MCF 10A (cell line): ENCODE measurements at regions not wholly inside any gene's neighbourhood (a gene's known extent, or its start where the extent isn't known, plus 50 kb on each side); places are given as distances from the start of the nearest gene placed in this dataset.

Source experiments
- BruUV-seq: library from RNA; stranded (reverse); fragments of 400-500 nt; replicated peaks from 2 replicates; lab custom pipeline; 2021; lab: Mats Ljungman, UMichigan
- CTCF ChIA-PET: fragments of 300-600 bp; sonication (Branson Sonifier 250); formaldehyde crosslinking; extraction: SDS; loops from one replicate; lab custom pipeline; 2021; ENCODE audit warnings: antibody characterized with exemption, inconsistent platforms; lab: Yijun Ruan, JAX
- POLR2A ChIA-PET: fragments of 300-600, 350-650 bp; sonication (Branson Sonifier 250); formaldehyde crosslinking; extraction: SDS; loops from one replicate; lab custom pipeline; 2020; ENCODE audit warnings: antibody characterized with exemption, inconsistent platforms; lab: Yijun Ruan, JAX
- DNase-seq: peaks from one replicate; pipeline ENCODE4 v3.0.0-alpha.2; 2018; ENCODE audit not compliant: unreplicated experiment
- H3K27ac Mint-ChIP-seq: one replicate; pipeline ENCODE4 v1.8.0; 2022; ENCODE audit warnings: mild to moderate bottlenecking, low read depth, mixed read lengths; ENCODE audit not compliant: unreplicated experiment
- H3K27me3 Mint-ChIP-seq: one replicate; pipeline ENCODE4 v1.8.0; 2022; ENCODE audit warnings: mixed read lengths; ENCODE audit not compliant: insufficient read depth, unreplicated experiment
- H3K36me3 Mint-ChIP-seq: one replicate; pipeline ENCODE4 v1.8.0; 2022; ENCODE audit warnings: mild to moderate bottlenecking, moderate library complexity, mixed read lengths; ENCODE audit not compliant: insufficient read depth, unreplicated experiment
- H3K4me1 Mint-ChIP-seq: one replicate; pipeline ENCODE4 v1.8.0; 2022; ENCODE audit warnings: mixed read lengths; ENCODE audit not compliant: insufficient read depth, unreplicated experiment
- H3K4me3 Mint-ChIP-seq: one replicate; pipeline ENCODE4 v1.8.0; 2022; ENCODE audit warnings: mild to moderate bottlenecking, moderate library complexity, mixed read lengths; ENCODE audit not compliant: unreplicated experiment
- H3K9me3 Mint-ChIP-seq: one replicate; pipeline ENCODE4 v1.8.0; 2022; ENCODE audit warnings: mixed read lengths; ENCODE audit not compliant: unreplicated experiment
- intact Hi-C: fragments of 100-400 bp; cut with micrococcal nuclease; formaldehyde crosslinking; loops from 2 replicates; pipeline ENCODE4 v1.14.1; 2022
- TF ChIP-seq, protein P1 (sequence below): fragments of 200-600 bp; IDR thresholded peaks from one replicate; pipeline ENCODE4 v1.8.0; 2022; ENCODE audit warnings: antibody characterized with exemption, mild to moderate bottlenecking; ENCODE audit not compliant: unreplicated experiment

DNA sequence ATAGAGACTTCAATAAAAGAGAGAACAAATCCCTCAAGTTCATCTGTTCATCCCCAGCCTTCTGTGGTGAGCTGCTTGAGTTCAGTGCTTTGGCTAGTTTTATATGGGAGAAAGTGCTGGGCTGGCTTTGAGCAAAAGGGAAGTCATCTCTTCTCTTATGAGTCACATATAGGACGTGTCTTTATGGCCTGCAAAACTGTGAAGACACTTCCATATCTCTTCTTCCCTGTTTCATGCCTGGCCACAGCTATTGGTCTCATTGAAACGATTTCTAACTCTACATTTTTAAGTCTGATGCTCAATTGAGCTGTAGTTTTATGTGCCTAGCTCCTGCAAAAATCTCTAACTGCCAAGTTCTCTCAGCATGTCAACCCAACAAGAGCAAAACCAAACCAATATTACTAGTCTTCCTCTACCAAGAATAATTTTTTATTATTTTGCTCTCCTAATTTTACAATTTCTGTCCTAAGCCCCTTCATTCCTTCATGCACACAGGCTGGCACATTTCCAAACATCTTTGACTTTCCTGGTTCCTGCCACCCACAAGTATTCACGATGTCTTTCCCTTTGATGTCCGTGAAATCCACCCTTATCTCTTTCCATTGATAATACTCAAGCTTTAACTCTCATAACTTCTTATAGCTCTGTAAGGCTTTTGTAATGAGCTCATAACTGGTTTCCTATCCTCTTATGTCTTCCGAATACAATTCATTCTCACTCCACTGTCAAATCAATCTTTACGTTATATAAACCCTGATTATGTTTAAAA lies 165.3 kb downstream of the BTC start:
- Mint-ChIP-seq H3K9me3 (no peaks in the 10 kb centered on the region), H3K4me3 (no peak overlapping the region), H3K4me1 (peaks cover 52% of the 10 kb centered on the region), H3K36me3 (no peaks in the 10 kb centered on the region), H3K27me3 (no peaks in the 10 kb centered on the region), H3K27ac (no peak overlapping the region)
- CTCF ChIA-PET, result interaction anchor here (0.6 to 1.8 kb wide), 6 partner anchors 45 to 469 kb away, joined by 3 to 4 read pairs (median 3); no protein-coding TSS in a partner anchor
- no peak for DNase-seq
- intact Hi-C loops, result no loop called here
- POLR2A ChIA-PET, result interaction anchor here (0.6 to 1.0 kb wide), 3 partner anchors 17 to 194 kb away, joined by 3 to 4 read pairs (median 3); no protein-coding TSS in a partner anchor
- TF ChIP-seq, protein P1, sequence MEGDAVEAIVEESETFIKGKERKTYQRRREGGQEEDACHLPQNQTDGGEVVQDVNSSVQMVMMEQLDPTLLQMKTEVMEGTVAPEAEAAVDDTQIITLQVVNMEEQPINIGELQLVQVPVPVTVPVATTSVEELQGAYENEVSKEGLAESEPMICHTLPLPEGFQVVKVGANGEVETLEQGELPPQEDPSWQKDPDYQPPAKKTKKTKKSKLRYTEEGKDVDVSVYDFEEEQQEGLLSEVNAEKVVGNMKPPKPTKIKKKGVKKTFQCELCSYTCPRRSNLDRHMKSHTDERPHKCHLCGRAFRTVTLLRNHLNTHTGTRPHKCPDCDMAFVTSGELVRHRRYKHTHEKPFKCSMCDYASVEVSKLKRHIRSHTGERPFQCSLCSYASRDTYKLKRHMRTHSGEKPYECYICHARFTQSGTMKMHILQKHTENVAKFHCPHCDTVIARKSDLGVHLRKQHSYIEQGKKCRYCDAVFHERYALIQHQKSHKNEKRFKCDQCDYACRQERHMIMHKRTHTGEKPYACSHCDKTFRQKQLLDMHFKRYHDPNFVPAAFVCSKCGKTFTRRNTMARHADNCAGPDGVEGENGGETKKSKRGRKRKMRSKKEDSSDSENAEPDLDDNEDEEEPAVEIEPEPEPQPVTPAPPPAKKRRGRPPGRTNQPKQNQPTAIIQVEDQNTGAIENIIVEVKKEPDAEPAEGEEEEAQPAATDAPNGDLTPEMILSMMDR, result no peak
- no TSS peak for BruUV-seq

- no TSS peak for BruUV-seq
- no peaks in the 10 kb centered on the region for H3K27me3 Mint-ChIP-seq
- no peaks in the 10 kb centered on the region for H3K36me3 Mint-ChIP-seq
- TF ChIP-seq, protein P1, result no peak
- no peak overlapping the region for H3K4me3 Mint-ChIP-seq
- CTCF ChIA-PET, result interaction anchor here (0.6 kb wide), 4 partner anchors 29 to 159 kb away, joined by 3 to 4 read pairs (median 3); no protein-coding TSS in a partner anchor
- no peaks in the 10 kb centered on the region for H3K9me3 Mint-ChIP-seq
- H3K27ac Mint-ChIP-seq, result no peak overlapping the region
- intact Hi-C loops, result no loop called here
- DNase-seq, result no peak
- POLR2A ChIA-PET, result interaction anchor here (0.8 kb wide), 1 partner anchor 28 kb away, joined by 3 read pairs; no protein-coding TSS in a partner anchor
- peaks cover 41% of the 10 kb centered on the region for H3K4me1 Mint-ChIP-seq
Measured at GRCh38 chr4:74630551-74630950, 163.8 kb downstream of the BTC start.

DNA sequence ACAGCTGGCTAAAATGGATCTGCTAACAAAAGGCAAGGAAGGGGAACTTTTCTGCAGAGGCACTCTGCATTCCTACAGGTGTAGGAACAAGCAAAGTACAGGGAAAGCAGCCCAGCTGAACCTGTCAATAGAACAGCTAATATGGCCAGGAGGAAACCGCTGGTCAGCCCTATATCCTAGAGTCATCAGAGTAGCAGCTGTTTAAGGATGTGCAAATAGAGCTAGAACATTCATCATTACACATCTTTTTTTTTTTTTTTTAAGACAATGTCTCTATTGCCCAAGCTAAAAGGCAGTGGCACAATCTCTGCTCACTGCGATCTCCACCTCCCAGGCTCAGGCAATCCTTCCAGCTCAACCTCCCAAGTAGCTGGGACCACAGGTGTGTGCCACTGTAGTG lies 163.0 kb downstream of the BTC start:
- Mint-ChIP-seq H3K36me3 (no peaks in the 10 kb centered on the region), H3K4me3 (no peak overlapping the region), H3K27ac (peak overlapping the region; percentile 57), H3K4me1 (peaks cover 33% of the 10 kb centered on the region), H3K9me3 (no peaks in the 10 kb centered on the region), H3K27me3 (no peaks in the 10 kb centered on the region)
- intact Hi-C loops, result no loop called here
- DNase-seq, result peak; percentile 79
- ChIA-PET CTCF (interaction anchor here (0.6 to 1.0 kb wide), 6 partner anchors 36 to 100 kb away, joined by 3 to 7 read pairs (median 4); no protein-coding TSS in a partner anchor), POLR2A (interaction anchor here (0.8 to 2.4 kb wide), 14 partner anchors 9 to 212 kb away, joined by 3 to 14 read pairs (median 4); no protein-coding TSS in a partner anchor)
- BruUV-seq, result no TSS peak
- TF ChIP-seq, protein P1, result no peak

DNA sequence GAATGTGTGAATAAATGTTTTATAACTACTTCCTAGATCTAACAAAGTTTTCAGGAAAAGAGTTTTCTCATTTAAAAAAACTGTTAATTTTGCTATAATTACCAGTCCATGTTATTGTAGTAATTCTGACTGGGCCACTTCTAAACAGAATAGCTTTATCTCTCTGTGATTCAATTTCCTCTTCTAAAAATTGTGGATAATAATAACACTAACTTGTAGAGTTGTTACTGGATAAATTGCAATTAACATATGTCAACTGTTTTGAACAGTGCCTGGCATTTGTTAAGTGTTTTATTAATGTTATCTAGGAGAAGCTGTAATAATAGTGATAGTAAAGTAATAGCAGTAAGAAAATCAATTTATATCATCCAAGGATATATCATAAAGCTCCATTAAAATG lies 162.3 kb downstream of the BTC start:
- POLR2A ChIA-PET, result interaction anchor here (0.8 to 2.4 kb wide), 14 partner anchors 9 to 401 kb away, joined by 3 to 14 read pairs (median 4); no protein-coding TSS in a partner anchor
- Mint-ChIP-seq H3K27me3 (no peaks in the 10 kb centered on the region), H3K4me1 (peaks cover 33% of the 10 kb centered on the region), H3K27ac (peak overlapping the region; percentile 57), H3K4me3 (no peak overlapping the region), H3K36me3 (no peaks in the 10 kb centered on the region), H3K9me3 (no peaks in the 10 kb centered on the region)
- no peak for DNase-seq
- intact Hi-C loops, result loop anchor here (2.0 kb wide), 1 partner anchor 27 kb away; no protein-coding TSS in a partner anchor
- TF ChIP-seq, protein P1, result no peak
- CTCF ChIA-PET, result interaction anchor here (0.6 to 1.5 kb wide), 3 partner anchors 22 to 101 kb away, joined by 3 read pairs; no protein-coding TSS in a partner anchor
- BruUV-seq, result TSS peak; percentile 91
